ENCODE measurements at regions not wholly inside any gene's neighbourhood (a gene's known extent, or its start where the extent isn't known, plus 50 kb on each side); places are given as distances from the start of the nearest gene placed in this dataset.

DNA sequence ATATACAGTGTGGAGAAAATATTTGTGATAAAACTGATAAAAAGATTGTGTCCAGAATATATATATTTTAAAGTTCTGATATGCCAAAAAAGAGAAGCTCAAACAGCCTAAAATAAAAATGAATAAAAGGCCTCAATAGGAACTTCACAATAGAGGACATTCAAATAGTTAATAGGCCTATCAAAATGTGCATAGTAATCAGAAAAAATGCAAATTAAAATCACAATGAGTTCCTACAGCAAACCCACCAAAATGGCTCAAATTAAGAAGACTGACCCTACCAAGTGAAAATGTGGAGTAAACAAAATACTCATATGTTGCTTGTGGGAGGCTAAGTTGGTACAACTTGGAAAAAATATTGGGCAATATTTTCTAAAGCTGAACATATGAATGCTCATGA is 57.6 kb upstream of the COG2 start:
- TF ChIP-seq EP300 (IDR thresholded peaks at IDR 0.05; ENCODE audit: low read depth in 2 of 2, low read length in 2 of 2) (no peak), EP300 (CRISPR knock-in tag; IDR thresholded peaks at IDR 0.05; ENCODE audit: borderline replicate concordance) (no peak), ZBTB7A (CRISPR knock-in tag; IDR thresholded peaks at IDR 0.05) (no peak), ZNF234 (CRISPR knock-in tag; conservative IDR thresholded peaks at IDR 0.05) (no peak), STAT5B (CRISPR knock-in tag; IDR thresholded peaks at IDR 0.05) (no peak), SETDB1 (CRISPR knock-in tag; IDR thresholded peaks at IDR 0.05; ENCODE audit: borderline replicate concordance) (no peak), ATF7 (IDR thresholded peaks at IDR 0.05) (no peak), ATF7 (CRISPR knock-in tag; IDR thresholded peaks at IDR 0.05) (no peak)
- TF ChIP-seq, protein P1, sequence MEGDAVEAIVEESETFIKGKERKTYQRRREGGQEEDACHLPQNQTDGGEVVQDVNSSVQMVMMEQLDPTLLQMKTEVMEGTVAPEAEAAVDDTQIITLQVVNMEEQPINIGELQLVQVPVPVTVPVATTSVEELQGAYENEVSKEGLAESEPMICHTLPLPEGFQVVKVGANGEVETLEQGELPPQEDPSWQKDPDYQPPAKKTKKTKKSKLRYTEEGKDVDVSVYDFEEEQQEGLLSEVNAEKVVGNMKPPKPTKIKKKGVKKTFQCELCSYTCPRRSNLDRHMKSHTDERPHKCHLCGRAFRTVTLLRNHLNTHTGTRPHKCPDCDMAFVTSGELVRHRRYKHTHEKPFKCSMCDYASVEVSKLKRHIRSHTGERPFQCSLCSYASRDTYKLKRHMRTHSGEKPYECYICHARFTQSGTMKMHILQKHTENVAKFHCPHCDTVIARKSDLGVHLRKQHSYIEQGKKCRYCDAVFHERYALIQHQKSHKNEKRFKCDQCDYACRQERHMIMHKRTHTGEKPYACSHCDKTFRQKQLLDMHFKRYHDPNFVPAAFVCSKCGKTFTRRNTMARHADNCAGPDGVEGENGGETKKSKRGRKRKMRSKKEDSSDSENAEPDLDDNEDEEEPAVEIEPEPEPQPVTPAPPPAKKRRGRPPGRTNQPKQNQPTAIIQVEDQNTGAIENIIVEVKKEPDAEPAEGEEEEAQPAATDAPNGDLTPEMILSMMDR (CRISPR knock-in tag; IDR thresholded peaks at IDR 0.05), result no peak
- TF ChIP-seq, protein P2, sequence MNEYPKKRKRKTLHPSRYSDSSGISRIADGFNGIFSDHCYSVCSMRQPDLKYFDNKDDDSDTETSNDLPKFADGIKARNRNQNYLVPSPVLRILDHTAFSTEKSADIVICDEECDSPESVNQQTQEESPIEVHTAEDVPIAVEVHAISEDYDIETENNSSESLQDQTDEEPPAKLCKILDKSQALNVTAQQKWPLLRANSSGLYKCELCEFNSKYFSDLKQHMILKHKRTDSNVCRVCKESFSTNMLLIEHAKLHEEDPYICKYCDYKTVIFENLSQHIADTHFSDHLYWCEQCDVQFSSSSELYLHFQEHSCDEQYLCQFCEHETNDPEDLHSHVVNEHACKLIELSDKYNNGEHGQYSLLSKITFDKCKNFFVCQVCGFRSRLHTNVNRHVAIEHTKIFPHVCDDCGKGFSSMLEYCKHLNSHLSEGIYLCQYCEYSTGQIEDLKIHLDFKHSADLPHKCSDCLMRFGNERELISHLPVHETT (CRISPR knock-in tag; conservative IDR thresholded peaks at IDR 0.05), result no peak
- TF ChIP-seq, protein P3, sequence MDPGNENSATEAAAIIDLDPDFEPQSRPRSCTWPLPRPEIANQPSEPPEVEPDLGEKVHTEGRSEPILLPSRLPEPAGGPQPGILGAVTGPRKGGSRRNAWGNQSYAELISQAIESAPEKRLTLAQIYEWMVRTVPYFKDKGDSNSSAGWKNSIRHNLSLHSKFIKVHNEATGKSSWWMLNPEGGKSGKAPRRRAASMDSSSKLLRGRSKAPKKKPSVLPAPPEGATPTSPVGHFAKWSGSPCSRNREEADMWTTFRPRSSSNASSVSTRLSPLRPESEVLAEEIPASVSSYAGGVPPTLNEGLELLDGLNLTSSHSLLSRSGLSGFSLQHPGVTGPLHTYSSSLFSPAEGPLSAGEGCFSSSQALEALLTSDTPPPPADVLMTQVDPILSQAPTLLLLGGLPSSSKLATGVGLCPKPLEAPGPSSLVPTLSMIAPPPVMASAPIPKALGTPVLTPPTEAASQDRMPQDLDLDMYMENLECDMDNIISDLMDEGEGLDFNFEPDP (CRISPR knock-in tag; conservative IDR thresholded peaks at IDR 0.05), result no peak

All from HepG2 (cell line).